GM12873 (cell line): ENCODE measurements at regions not wholly inside any gene's neighbourhood (a gene's known extent, or its start where the extent isn't known, plus 50 kb on each side); places are given as distances from the start of the nearest gene placed in this dataset.

Source experiments
- CTCF ChIP-seq: IDR thresholded peaks from 2 replicates; pipeline ENCODE4 v1.5.1; 2012; ENCODE audit warnings: low read depth, mild to moderate bottlenecking, moderate library complexity, low read length, control low read depth; ENCODE audit not compliant: insufficient read depth; ENCODE audit errors: missing control alignments

- no peak for TF ChIP-seq CTCF
Measured at GRCh38 chr16:25614716-25615265, 77.0 kb upstream of the HS3ST4 start.

DNA sequence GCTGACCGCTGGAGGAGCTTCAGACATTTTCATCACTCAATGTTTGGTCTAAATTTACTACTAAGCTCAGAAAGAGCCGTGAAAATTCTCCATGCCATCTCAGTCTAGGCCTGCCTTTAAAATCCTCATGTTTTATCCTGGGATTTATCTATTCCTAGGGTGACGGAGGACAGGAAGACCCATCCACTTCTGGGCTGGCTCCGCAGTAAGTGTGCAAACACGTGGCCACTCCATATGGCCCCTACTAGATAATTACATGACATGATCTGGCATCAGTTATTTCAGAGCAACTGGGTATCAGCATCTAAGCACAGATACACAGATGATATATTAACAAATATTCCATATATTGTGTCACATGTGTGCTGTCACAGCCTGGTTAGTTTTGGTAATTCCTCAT, 77.8 kb upstream of the HS3ST4 start:
- no peak for TF ChIP-seq CTCF

GRCh38 chr16:25608002-25608401, 83.8 kb upstream of the HS3ST4 start:
- no peak for TF ChIP-seq CTCF

DNA sequence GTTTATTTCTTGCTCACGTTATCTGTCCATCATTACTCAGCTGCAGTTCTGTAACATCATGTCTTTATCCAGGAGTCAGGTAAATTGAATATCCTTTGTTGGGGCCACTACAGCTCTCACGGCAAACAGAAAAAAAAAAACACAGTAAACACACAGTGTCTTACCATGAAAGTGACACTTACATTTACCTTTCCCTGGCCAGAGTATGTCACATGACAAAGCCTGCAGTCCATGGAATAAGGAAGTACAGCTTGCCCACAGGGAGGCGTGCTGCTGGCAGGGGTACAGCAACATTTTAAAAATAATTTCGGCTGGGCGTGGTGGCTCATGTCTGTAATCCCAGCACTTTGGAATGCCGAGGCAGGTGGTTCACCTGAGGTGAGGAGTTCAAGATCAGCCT, 85.7 kb upstream of the HS3ST4 start:
- no peak for TF ChIP-seq CTCF

DNA sequence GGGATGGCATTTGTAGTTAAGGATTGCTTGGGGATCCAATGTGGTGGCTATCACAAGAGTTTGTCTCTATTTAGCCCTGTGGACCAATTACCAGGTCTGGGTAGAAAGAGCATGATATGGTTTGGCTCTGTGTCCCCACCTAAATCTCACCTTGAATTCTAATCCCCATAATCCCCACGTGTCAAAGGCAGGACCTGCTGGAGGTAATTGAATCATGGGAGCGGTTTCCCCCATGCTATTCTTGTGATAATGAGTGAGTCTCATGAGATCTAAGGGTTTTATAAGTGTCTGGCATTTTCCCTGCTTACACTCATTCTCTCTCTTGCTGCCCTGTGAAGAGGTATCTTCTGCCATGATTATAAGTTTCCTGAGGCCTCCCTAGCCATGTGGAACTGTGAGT, 86.4 kb upstream of the HS3ST4 start:
- TF ChIP-seq CTCF, result no peak

DNA sequence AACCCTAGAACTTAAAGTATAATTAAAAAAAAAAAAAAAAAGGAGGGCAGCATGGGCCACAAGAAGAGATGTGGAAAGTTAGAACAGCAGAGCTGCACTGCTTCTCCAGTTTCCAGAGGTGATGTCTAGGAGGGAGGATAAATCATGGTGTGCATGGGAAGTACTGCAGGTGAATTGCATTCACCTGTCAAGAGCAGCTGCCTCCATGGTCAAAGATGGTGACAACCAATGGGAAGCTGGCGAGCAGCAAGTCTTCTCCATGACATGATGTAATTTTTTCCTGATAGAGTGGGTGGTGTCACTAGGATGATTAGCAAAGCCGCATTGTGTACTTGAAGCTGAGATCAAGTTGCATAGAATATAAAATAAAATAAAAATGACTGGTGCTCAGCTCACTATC, 95.6 kb upstream of the HS3ST4 start:
- TF ChIP-seq CTCF, result no peak

GRCh38 chr16:25593260-25593659, 98.5 kb upstream of the HS3ST4 start:
- TF ChIP-seq CTCF, result no peak
